ENCODE measurements at regions not wholly inside any gene's neighbourhood (a gene's known extent, or its start where the extent isn't known, plus 50 kb on each side); places are given as distances from the start of the nearest gene placed in this dataset.

DNA sequence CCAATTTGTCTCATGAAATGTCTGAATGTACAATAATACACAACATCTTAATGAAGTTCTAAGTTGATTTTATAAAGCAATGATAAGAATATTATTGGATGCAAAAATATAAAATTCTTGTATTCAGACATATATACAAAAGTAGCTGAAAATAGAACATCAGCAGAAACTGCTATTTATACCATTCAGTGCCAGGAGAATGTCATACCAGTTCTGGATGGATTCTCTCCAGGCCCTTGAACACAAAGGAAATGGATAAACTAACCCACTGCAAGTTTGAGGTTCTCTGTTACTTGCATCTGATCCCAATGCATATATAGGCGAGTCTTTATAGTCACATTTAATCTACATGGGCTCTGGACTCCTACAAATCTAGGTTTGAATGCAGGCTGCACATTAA, 126.3 kb upstream of the KLF3 start:
- no peak for ATAC-seq
- Histone ChIP-seq H3K9me3 (no peaks in the 10 kb centered on the region), H3K27ac (peak overlapping the region in 1 of 4 donors; percentile 32), H3K36me3 (no peaks in the 10 kb centered on the region), H3K4me1 (peaks cover 0 to 26% (median 8%) of the 10 kb centered on the region in 3 donors), H3K27me3 (no peaks in the 10 kb centered on the region), H3K4me3 (no peak overlapping the region)
- 45 to 71% methylated on average over 1 of the region's 1 CpG for WGBS, 2 donors (ENCODE audit: low coverage in 1 of 2)
- no peak for TF ChIP-seq POLR2AphosphoS5 (IDR thresholded peaks at IDR 0.05)
- TF ChIP-seq, protein P1, sequence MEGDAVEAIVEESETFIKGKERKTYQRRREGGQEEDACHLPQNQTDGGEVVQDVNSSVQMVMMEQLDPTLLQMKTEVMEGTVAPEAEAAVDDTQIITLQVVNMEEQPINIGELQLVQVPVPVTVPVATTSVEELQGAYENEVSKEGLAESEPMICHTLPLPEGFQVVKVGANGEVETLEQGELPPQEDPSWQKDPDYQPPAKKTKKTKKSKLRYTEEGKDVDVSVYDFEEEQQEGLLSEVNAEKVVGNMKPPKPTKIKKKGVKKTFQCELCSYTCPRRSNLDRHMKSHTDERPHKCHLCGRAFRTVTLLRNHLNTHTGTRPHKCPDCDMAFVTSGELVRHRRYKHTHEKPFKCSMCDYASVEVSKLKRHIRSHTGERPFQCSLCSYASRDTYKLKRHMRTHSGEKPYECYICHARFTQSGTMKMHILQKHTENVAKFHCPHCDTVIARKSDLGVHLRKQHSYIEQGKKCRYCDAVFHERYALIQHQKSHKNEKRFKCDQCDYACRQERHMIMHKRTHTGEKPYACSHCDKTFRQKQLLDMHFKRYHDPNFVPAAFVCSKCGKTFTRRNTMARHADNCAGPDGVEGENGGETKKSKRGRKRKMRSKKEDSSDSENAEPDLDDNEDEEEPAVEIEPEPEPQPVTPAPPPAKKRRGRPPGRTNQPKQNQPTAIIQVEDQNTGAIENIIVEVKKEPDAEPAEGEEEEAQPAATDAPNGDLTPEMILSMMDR (IDR thresholded peaks at IDR 0.05), result no peak
- no peak for TF ChIP-seq POLR2A (IDR thresholded peaks at IDR 0.05)
- TF ChIP-seq EP300 (IDR thresholded peaks at IDR 0.05), result no peak

DNA sequence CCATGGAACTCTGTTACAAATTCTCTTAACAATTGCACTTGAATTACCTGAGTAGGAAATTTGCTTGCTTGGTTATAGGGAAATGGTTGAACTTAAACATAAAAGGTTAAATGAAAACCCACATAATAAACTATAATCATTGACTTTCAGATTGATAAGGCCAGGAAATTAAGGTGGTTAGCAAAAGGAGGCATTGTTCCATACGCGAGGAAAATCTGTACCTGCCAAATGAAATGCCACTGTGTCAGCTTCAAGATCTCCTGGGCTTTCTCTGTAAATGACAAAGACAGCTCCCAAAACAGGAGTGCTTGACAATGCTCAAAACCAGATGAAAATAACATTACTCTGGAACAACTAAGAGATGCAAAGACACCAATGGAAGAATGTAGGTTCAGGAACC, 125.5 kb upstream of the KLF3 start:
- TF ChIP-seq POLR2A (IDR thresholded peaks at IDR 0.05) (no peak), EP300 (IDR thresholded peaks at IDR 0.05) (no peak), POLR2AphosphoS5 (IDR thresholded peaks at IDR 0.05) (no peak)
- TF ChIP-seq, protein P1 (IDR thresholded peaks at IDR 0.05), result no peak
- H3K9me3 ChIP-seq, result no peaks in the 10 kb centered on the region
- H3K27me3 ChIP-seq, result no peaks in the 10 kb centered on the region
- no peak overlapping the region for H3K4me3 ChIP-seq
- H3K4me1 ChIP-seq, result peaks cover 0 to 19% (median 8%) of the 10 kb centered on the region in 3 donors
- no peak overlapping the region for H3K27ac ChIP-seq
- H3K36me3 ChIP-seq, result no peaks in the 10 kb centered on the region
- ATAC-seq, result no peak
- WGBS, 2 donors (ENCODE audit: low coverage in 1 of 2), result 81 to 91% methylated on average over 2 of the region's 2 CpGs

DNA sequence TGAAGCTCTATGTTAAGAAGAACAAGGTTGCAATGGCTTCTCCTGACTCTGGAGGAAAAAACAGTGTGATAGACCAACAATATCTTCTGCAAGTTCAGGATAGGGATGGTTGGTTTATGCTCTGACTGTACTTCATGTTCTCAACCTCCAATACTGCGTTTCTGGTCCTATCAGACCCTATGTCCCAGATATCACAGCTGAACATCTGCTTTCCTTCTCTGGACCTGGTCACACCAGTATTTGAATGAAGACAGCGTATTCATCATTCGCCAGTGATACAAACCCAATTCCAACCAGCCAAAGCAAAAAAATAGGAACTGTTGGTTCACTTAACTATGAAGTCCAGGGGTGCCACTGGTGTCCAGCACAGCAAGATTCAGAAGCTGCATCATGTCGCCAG, 124.5 kb upstream of the KLF3 start:
- Histone ChIP-seq H3K27ac (no peak overlapping the region), H3K27me3 (no peaks in the 10 kb centered on the region), H3K4me1 (peaks cover 0 to 16% (median 8%) of the 10 kb centered on the region in 3 donors), H3K36me3 (no peaks in the 10 kb centered on the region), H3K9me3 (no peaks in the 10 kb centered on the region), H3K4me3 (no peak overlapping the region)
- ATAC-seq, result no peak
- 80 to 94% methylated on average over 2 to 3 of the region's 4 CpGs for WGBS, 2 donors (ENCODE audit: low coverage in 1 of 2)
- TF ChIP-seq POLR2AphosphoS5 (IDR thresholded peaks at IDR 0.05), result no peak
- TF ChIP-seq POLR2A (IDR thresholded peaks at IDR 0.05), result no peak
- no peak for TF ChIP-seq EP300 (IDR thresholded peaks at IDR 0.05)
- TF ChIP-seq, protein P1 (IDR thresholded peaks at IDR 0.05), result no peak

DNA sequence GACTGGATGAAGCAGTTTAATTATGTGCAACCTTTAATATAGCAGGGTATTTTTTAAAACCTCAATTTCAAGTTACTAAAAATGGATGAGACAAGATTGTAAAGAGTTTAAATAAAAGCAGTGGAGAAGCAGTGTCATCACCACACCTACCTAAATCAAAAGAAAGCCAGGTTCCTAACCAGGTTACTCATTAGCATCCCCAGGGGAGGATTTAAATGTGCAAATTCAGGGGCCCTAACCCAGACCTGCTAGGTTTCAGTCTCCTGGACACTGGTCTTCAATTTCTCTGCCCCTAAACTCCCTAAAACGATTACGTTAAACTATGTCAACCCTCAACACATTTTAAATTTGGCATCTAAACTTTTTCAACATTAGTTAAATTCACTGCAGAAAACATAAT, 116.9 kb upstream of the KLF3 start:
- H3K9me3 ChIP-seq, result no peaks in the 10 kb centered on the region
- ATAC-seq, result no peak
- 89 to 100% methylated on average over 2 of the region's 2 CpGs for WGBS, 2 donors (ENCODE audit: low coverage in 1 of 2)
- H3K36me3 ChIP-seq, result no peaks in the 10 kb centered on the region
- H3K27me3 ChIP-seq, result no peaks in the 10 kb centered on the region
- TF ChIP-seq, protein P1 (IDR thresholded peaks at IDR 0.05), result no peak
- TF ChIP-seq POLR2AphosphoS5 (IDR thresholded peaks at IDR 0.05) (no peak), EP300 (IDR thresholded peaks at IDR 0.05) (no peak), POLR2A (IDR thresholded peaks at IDR 0.05) (no peak)
- H3K27ac ChIP-seq, result no peak overlapping the region
- H3K4me3 ChIP-seq, result no peak overlapping the region
- no peaks in the 10 kb centered on the region for H3K4me1 ChIP-seq

DNA sequence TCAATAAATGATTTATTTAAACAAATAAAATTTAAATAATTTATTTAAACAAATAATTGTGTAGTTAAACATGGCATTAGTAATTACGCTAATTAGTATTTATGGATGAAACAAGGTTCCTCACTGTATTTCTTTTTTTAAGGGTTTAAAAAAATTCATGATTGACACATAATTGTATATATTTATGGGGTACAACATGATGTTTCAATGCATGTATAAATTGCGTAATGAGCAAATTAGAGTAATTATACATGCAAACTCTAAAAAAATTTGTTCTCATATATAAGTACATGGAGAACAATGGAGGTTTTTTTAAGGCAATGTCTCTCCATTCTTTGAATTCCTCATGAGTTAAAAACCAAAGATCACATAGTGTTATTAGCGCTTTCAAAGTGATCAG, 115.7 kb upstream of the KLF3 start:
- Histone ChIP-seq H3K36me3 (no peaks in the 10 kb centered on the region), H3K4me1 (no peaks in the 10 kb centered on the region), H3K27ac (no peak overlapping the region), H3K4me3 (no peak overlapping the region), H3K27me3 (no peaks in the 10 kb centered on the region), H3K9me3 (no peaks in the 10 kb centered on the region)
- 88 to 94% methylated on average over 3 of the region's 3 CpGs for WGBS, 2 donors (ENCODE audit: low coverage in 1 of 2)
- ATAC-seq, result no peak
- no peak for TF ChIP-seq POLR2A (IDR thresholded peaks at IDR 0.05)
- no peak for TF ChIP-seq POLR2AphosphoS5 (IDR thresholded peaks at IDR 0.05)
- TF ChIP-seq, protein P1 (IDR thresholded peaks at IDR 0.05), result no peak
- TF ChIP-seq EP300 (IDR thresholded peaks at IDR 0.05), result no peak

All from gastroesophageal sphincter (tissue), 4 donors.